ENCODE measurements at regions not wholly inside any gene's neighbourhood (a gene's known extent, or its start where the extent isn't known, plus 50 kb on each side); places are given as distances from the start of the nearest gene placed in this dataset.

DNA sequence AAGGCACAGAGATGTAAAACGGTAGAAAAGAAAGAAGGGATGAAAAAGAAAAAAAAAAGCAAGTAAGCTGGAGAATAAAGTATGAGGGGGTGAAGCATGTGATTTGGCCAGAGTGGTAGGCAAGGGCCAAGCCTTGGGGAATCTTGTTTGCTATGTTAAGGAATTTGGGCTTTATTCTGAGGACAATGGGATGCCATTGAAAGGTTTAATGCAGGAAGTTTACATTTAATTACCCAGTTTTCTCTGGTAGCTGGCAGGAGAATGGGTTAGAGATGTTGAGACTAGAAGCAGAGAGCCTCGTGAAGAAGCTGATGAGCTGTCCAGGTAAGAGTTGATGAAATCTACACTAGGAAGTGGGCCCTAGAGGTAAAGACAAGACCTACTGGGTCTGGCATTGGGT is 455.9 kb downstream of the PDCD6IP start:
- ATAC-seq, result peak; percentile 67
- TF ChIP-seq NFATC4 (CRISPR knock-in tag; IDR thresholded peaks at IDR 0.05), result no peak
- TF ChIP-seq, protein P1, sequence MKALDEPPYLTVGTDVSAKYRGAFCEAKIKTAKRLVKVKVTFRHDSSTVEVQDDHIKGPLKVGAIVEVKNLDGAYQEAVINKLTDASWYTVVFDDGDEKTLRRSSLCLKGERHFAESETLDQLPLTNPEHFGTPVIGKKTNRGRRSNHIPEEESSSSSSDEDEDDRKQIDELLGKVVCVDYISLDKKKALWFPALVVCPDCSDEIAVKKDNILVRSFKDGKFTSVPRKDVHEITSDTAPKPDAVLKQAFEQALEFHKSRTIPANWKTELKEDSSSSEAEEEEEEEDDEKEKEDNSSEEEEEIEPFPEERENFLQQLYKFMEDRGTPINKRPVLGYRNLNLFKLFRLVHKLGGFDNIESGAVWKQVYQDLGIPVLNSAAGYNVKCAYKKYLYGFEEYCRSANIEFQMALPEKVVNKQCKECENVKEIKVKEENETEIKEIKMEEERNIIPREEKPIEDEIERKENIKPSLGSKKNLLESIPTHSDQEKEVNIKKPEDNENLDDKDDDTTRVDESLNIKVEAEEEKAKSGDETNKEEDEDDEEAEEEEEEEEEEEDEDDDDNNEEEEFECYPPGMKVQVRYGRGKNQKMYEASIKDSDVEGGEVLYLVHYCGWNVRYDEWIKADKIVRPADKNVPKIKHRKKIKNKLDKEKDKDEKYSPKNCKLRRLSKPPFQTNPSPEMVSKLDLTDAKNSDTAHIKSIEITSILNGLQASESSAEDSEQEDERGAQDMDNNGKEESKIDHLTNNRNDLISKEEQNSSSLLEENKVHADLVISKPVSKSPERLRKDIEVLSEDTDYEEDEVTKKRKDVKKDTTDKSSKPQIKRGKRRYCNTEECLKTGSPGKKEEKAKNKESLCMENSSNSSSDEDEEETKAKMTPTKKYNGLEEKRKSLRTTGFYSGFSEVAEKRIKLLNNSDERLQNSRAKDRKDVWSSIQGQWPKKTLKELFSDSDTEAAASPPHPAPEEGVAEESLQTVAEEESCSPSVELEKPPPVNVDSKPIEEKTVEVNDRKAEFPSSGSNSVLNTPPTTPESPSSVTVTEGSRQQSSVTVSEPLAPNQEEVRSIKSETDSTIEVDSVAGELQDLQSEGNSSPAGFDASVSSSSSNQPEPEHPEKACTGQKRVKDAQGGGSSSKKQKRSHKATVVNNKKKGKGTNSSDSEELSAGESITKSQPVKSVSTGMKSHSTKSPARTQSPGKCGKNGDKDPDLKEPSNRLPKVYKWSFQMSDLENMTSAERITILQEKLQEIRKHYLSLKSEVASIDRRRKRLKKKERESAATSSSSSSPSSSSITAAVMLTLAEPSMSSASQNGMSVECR (CRISPR knock-in tag; IDR thresholded peaks at IDR 0.05; ENCODE audit: borderline replicate concordance), result no peak
- TF ChIP-seq MYBL2 (CRISPR knock-in tag; IDR thresholded peaks at IDR 0.05), result no peak
- TF ChIP-seq, protein P2, sequence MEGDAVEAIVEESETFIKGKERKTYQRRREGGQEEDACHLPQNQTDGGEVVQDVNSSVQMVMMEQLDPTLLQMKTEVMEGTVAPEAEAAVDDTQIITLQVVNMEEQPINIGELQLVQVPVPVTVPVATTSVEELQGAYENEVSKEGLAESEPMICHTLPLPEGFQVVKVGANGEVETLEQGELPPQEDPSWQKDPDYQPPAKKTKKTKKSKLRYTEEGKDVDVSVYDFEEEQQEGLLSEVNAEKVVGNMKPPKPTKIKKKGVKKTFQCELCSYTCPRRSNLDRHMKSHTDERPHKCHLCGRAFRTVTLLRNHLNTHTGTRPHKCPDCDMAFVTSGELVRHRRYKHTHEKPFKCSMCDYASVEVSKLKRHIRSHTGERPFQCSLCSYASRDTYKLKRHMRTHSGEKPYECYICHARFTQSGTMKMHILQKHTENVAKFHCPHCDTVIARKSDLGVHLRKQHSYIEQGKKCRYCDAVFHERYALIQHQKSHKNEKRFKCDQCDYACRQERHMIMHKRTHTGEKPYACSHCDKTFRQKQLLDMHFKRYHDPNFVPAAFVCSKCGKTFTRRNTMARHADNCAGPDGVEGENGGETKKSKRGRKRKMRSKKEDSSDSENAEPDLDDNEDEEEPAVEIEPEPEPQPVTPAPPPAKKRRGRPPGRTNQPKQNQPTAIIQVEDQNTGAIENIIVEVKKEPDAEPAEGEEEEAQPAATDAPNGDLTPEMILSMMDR (IDR thresholded peaks at IDR 0.05), result no peak
- TF ChIP-seq PRRX2 (CRISPR knock-in tag; IDR thresholded peaks at IDR 0.05), result no peak
- TF ChIP-seq, protein P3, sequence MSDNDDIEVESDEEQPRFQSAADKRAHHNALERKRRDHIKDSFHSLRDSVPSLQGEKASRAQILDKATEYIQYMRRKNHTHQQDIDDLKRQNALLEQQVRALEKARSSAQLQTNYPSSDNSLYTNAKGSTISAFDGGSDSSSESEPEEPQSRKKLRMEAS (CRISPR knock-in tag; IDR thresholded peaks at IDR 0.05), result no peak
- TF ChIP-seq JUN (CRISPR knock-in tag; IDR thresholded peaks at IDR 0.05), result no peak
- no peak for TF ChIP-seq CBFB (CRISPR knock-in tag; IDR thresholded peaks at IDR 0.05; ENCODE audit: low read depth)
- TF ChIP-seq ELF4 (CRISPR knock-in tag; IDR thresholded peaks at IDR 0.05; ENCODE audit: low read depth), result no peak
- TF ChIP-seq, protein P4, sequence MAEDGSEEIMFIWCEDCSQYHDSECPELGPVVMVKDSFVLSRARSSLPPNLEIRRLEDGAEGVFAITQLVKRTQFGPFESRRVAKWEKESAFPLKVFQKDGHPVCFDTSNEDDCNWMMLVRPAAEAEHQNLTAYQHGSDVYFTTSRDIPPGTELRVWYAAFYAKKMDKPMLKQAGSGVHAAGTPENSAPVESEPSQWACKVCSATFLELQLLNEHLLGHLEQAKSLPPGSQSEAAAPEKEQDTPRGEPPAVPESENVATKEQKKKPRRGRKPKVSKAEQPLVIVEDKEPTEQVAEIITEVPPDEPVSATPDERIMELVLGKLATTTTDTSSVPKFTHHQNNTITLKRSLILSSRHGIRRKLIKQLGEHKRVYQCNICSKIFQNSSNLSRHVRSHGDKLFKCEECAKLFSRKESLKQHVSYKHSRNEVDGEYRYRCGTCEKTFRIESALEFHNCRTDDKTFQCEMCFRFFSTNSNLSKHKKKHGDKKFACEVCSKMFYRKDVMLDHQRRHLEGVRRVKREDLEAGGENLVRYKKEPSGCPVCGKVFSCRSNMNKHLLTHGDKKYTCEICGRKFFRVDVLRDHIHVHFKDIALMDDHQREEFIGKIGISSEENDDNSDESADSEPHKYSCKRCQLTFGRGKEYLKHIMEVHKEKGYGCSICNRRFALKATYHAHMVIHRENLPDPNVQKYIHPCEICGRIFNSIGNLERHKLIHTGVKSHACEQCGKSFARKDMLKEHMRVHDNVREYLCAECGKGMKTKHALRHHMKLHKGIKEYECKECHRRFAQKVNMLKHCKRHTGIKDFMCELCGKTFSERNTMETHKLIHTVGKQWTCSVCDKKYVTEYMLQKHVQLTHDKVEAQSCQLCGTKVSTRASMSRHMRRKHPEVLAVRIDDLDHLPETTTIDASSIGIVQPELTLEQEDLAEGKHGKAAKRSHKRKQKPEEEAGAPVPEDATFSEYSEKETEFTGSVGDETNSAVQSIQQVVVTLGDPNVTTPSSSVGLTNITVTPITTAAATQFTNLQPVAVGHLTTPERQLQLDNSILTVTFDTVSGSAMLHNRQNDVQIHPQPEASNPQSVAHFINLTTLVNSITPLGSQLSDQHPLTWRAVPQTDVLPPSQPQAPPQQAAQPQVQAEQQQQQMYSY (CRISPR knock-in tag; IDR thresholded peaks at IDR 0.05), result no peak
- TF ChIP-seq, protein P5, sequence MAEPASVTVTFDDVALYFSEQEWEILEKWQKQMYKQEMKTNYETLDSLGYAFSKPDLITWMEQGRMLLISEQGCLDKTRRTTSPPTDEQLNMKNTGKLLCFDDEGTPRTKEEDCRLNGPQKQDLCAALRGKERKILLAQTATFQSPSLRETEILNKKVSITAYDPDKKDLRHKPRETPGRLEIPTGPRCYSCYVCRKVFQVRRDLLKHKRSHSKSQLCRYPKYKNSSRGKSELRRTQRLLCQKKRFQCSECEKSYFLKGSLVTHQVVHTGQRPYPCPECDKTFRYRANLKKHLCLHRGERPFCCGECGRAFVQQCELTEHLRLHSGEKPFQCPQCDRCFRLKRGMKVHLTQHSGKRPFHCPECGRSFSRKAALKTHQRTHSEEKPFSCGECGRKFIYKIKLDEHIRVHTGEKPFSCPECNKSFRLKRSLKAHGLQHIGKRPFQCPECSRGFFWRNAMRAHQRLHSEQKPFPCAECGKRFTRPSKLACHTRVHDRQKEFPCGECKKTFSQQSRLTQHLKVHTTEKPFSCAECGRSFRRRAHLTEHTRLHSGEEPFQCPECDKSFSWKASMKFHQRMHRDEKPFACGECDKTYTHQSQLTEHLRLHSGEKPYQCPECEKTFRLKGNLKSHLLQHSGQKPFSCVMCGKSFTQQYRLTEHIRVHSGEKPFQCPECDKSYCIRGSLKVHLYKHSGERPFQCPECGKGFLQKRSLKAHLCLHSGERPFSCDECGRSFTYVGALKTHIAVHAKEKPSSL (CRISPR knock-in tag; conservative IDR thresholded peaks at IDR 0.05), result no peak
- no peak for TF ChIP-seq TEAD4 (CRISPR knock-in tag; IDR thresholded peaks at IDR 0.05)
- TF ChIP-seq NR3C1 (CRISPR knock-in tag; conservative IDR thresholded peaks at IDR 0.05; ENCODE audit: low read depth), result no peak
- TF ChIP-seq, protein P6, sequence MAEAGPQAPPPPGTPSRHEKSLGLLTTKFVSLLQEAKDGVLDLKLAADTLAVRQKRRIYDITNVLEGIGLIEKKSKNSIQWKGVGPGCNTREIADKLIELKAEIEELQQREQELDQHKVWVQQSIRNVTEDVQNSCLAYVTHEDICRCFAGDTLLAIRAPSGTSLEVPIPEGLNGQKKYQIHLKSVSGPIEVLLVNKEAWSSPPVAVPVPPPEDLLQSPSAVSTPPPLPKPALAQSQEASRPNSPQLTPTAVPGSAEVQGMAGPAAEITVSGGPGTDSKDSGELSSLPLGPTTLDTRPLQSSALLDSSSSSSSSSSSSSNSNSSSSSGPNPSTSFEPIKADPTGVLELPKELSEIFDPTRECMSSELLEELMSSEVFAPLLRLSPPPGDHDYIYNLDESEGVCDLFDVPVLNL (CRISPR knock-in tag; IDR thresholded peaks at IDR 0.05; ENCODE audit: borderline replicate concordance, low read depth), result no peak
- TF ChIP-seq, protein P7, sequence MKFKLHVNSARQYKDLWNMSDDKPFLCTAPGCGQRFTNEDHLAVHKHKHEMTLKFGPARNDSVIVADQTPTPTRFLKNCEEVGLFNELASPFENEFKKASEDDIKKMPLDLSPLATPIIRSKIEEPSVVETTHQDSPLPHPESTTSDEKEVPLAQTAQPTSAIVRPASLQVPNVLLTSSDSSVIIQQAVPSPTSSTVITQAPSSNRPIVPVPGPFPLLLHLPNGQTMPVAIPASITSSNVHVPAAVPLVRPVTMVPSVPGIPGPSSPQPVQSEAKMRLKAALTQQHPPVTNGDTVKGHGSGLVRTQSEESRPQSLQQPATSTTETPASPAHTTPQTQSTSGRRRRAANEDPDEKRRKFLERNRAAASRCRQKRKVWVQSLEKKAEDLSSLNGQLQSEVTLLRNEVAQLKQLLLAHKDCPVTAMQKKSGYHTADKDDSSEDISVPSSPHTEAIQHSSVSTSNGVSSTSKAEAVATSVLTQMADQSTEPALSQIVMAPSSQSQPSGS (CRISPR knock-in tag; IDR thresholded peaks at IDR 0.05; ENCODE audit: borderline replicate concordance, low read depth), result no peak
- no peak for TF ChIP-seq HMGA2 (CRISPR knock-in tag; IDR thresholded peaks at IDR 0.05)
- TF ChIP-seq RELA (CRISPR knock-in tag; IDR thresholded peaks at IDR 0.05; ENCODE audit: borderline replicate concordance), result no peak
- no peaks in the 10 kb centered on the region for H3K36me3 Mint-ChIP-seq

More for the DNA sequence above, 455.9 kb downstream of the PDCD6IP start:
- Mint-ChIP-seq H3K4me1 (peaks cover 46% of the 10 kb centered on the region), H3K9me3 (no peaks in the 10 kb centered on the region), H3K4me3 (no peak overlapping the region), H3K27me3 (ENCODE audit: low read depth) (peaks cover 67% of the 10 kb centered on the region), H3K27ac (no peak overlapping the region)
- no peak for DNase-seq (ENCODE audit: low spot score)
- POLR2A ChIA-PET, result no interaction called here
- CTCF ChIA-PET, result interaction anchor here (1.0 kb wide), 1 partner anchor 13 kb away, joined by 3 read pairs; no protein-coding TSS in a partner anchor

All from WTC11 (cell line).